ENCODE measurements at regions not wholly inside any gene's neighbourhood (a gene's known extent, or its start where the extent isn't known, plus 50 kb on each side); places are given as distances from the start of the nearest gene placed in this dataset.

GRCh38 chr7:17184805-17185689 is 113.4 kb upstream of the AHR start:
- DNase-seq = no peak

DNA sequence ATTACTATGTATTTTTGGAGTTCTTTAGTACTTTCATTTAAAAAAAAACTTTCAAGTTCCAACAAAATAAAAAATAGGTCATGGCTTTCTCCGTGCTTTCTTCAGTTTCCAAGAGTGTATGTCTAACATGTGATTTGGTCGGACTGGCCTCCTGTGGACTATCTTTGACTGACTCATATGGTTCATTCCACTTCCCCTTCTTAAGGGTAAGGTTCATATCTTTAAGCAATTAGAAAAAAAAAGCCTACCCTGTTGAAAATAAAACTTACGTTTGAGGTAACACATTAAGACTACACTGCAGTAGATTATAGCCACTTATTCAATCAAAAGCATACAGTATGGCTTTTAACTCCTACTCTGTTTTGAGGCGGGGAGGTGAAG is 112.8 kb upstream of the AHR start:
- DNase-seq = no peak

- DNase-seq = no peak
Observed at GRCh38 chr7:17186745-17187530, 111.5 kb upstream of the AHR start.

GRCh38 chr7:17194656-17195055 is 103.8 kb upstream of the AHR start:
- DNase-seq = no peak

DNA sequence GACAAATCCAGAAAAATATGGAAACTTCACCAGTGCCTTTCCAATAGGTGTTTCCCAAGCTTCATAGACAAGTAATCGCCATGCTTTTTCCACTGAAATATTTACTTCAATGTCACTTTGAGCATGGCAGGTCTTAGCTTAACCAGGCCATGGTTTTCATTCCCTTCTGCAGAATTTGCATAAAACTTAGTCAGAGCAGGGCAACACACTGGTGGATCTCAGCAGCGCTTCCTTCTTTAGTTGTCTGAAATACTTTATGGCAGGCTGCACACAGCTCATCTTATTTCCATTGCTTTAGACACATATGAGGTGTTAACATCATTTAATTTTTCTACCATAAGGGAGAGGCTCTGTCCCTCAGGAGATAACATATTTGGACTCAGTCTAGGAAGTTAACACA is 102.9 kb upstream of the AHR start:
- DNase-seq = no peak

- no peak for DNase-seq
Observed at GRCh38 chr7:17205910-17206309, 92.5 kb upstream of the AHR start.

- no peak for DNase-seq
Observed at GRCh38 chr7:17206349-17206905, 92.0 kb upstream of the AHR start.

DNA sequence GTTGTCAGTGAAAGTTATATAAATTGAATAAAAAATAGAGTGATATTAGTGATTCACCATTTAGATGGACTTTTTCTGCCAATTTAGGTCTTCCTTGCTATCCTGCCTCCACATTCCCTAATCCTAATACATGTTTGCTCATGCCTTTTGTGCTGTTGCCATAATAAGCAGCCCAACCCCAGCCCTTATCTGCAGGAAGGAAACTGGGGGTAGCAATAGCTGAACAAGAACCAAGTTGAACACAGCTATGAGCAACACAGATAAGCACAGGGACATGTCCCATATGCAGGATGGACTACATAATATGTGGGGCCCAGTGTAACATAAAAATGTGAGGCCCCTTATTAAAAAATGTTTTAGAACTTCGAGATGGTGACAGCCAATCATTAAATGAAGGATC is 91.2 kb upstream of the AHR start:
- no peak for DNase-seq

DNA sequence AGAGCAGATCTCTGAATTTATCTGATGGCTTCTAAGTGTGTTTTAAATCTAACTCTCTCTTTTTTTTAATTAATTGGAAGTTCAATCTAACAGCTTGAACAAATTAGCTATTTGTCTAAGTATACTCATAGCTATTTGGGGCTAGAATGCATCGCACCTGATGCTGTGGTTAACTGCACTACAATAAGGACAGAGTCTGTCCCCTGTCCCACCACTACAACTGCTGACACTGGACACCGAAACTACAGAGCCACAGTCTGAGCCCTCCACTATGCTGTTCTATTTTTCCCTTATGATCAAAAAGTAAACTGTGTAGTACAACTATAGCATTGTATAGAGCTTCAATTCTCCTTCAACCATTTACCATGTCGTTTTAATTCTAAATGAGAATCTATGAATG is 89.4 kb upstream of the AHR start:
- no peak for DNase-seq

- DNase-seq = no peak
Observed at GRCh38 chr7:17211307-17211836, 87.1 kb upstream of the AHR start.

DNA sequence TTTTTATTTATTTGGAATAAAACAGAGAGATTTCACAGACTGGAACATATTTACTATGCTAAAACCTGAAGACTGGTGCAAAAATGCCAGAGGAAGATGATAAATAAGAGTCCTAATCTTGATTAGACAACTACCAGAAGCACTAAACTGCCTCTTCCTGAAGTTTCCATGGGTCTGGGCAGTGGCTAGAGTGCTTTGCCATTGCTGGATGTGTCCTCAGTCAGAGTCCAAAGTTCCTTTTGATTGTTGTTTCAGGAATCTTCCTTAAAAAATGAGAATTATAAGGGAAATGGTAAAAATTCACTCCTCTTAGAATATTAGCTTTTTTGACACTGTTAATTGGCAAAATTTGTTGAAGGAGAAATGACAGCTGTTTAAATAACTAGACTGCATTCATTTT is 86.3 kb upstream of the AHR start:
- no peak for DNase-seq

DNA sequence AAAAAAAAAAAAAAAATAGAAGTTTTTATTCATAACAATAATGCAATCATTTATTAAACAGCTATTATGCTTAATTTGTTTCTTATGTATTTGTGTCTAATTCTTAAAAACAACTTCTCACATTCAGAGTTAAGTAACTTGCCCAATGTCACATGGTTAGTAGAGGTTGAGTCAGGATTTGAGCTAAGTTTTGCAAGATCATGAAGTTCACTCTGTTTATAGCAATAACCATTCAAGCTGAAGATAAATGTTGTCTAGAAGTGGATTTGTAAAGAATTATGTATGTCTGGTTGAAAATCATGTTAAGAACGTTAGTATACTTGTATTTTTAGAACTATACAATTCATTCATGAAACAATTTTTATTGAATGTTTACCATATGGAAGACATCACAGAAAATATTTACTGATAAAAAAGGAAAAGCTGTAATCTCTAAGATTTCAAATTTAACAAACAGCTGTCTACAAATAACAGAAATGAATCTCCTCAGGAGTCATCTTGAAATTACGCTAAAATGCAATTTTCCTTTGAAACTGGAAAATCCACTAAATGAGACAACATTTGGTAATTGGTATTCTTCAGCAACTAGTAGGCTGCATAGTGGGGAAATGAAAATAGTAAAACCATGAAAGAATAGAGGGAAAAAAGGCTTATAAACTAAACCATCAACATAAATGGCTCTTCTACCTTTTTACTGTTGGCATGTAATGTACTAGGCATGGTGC is 70.5 kb upstream of the AHR start:
- no peak for DNase-seq

DNA sequence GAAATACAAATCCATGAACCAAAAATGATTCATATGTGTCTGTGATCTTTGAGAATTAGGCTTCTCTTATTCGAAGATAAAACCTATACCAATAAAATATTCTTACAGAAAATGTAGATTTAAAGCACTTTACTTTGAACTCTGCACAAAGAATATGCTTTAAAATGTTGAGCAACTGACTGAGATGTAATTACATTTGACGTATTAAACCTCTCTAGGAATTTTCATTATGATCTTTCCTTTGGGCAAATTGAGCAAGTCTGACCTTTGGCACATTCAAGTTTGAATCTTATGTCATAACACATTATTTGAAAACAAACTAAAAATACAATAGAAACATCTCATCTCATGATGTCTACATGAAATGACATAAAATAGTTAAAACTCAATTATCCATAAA is 69.2 kb upstream of the AHR start:
- no peak for DNase-seq

DNA sequence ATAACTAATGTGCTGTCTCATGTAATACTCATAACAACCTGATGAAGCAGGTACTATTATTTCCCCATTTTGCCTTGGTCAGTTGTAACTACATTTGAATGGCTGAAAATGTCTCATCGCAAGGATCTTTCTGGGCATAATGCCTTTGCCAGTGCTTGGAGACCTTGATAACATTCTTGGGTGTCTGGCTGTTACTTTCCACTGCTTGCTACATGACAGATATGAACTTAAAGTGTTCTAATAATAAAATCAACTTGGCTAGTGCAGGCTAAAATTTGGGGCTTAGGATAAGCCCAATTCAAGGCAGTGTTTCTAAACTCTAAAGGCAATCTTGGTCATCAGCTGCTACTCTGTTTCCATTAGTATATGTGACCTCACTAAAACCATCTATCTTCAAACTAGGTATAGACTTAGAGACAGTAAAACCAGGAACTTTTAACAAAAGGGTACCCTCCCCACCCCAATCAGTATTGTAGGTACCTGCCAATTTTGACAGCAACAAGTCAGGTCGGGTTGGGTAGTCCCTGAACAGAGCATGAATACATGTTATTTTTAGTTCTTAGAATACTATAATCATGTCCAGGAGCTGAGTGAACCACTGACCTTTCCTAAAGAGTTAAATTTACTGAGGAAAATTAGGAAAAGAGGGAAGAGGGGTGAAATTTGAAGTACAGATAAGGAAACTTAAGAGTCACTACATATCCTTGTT is 68.2 kb upstream of the AHR start:
- no peak for DNase-seq

DNA sequence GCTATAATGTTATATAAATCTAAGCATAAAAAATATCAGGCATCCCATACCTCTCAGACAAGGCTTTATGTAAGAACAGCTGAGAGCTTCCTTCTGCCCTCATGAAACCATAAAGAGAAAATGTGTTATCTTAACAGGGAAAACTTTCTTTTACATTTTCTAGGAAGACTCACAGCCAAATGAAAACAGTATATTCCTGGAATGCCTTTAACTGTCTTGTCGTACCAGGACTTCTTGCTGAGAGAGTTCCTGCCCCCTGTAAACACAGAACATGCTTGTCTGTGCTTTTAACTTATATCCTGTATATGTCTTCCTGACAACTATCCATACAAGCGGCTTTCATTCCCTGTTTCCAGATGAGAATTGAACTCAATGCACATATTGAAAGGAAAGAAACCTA is 64.8 kb upstream of the AHR start:
- no peak for DNase-seq

DNA sequence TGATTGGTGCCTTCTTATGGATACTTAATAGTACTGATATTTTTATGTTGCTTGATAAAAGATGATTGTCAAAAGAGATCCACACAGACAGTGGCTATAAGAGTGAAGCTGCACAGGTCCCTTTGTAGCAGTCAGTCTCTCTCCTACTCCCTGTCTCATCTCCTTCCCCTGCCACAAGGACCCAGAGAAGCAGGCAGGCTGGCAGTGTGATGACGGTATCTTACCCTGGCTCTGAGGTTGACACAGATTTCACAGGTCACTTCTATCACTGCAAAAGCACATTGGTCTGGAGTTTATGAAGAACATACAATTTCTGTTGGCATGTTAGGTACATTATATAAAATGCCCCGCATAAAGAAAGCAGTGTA is 64.4 kb upstream of the AHR start:
- no peak for DNase-seq

DNA sequence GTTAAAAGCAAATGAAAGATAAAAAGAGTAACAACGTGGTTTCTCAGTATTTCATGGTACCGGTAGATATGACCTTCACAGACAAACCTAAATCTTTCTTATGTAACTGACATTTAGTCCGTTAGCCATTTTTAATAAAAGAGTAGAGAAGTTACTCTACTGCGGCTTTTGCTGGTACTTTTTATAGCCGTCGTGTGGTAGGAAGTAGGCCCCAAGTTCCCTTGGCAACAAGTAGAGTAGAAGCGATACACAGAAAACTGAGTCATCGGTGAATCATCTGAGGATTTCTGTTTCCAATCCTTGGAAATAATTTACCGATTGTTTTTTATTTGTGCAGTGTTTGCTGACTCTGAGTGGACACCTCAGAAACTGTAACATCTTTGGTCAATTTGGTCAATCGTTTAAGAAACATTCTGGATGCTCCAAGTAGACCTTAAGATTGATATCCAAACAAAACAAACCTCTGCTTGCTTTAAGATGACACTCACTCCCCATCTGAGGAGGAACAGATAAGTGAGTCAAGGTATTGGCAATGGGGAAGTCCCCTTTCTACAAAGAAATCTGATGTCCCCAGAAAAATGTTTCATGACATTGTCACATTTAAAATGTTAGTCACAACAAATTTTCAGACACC is 63.9 kb upstream of the AHR start:
- DNase-seq = no peak

DNA sequence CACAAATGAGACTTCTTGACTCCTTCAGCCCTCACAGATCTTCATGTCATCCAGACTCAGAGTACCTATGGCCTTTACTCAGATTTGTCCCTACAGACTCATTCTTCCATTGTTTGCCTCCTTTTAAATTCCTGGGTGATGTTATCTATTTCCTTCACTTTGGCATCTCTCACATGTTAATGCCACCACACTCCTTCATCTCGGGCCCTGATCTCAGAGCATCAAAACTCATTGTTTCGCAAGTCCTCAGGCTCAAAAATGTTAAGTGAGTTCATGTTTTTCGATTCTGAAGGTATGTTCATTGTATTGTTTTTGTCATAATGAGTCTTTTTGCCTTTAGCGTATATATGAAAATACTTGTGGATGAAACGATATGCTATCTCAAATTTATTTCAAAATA is 62.3 kb upstream of the AHR start:
- no peak for DNase-seq

DNA sequence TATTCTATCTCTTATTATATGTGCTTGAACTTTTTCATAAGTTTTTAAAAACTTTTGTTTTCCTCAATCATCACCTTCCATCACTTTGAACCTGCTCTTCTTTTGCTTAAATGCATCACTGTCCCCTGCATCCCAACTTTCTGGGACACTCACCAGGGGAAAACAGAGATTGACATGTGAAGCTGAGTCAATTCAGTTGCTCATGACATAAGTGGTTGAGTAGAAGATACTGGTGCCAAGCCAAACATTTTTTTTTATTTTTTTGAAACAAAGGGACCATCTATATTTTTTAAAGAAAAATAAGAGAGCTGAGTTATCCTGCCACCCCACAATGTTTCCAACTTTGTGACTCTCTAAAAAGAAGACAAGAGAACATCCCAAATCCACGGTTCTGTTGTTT is 61.8 kb upstream of the AHR start:
- DNase-seq = no peak

GRCh38 chr7:17239046-17239445 is 59.4 kb upstream of the AHR start:
- DNase-seq = no peak

DNA sequence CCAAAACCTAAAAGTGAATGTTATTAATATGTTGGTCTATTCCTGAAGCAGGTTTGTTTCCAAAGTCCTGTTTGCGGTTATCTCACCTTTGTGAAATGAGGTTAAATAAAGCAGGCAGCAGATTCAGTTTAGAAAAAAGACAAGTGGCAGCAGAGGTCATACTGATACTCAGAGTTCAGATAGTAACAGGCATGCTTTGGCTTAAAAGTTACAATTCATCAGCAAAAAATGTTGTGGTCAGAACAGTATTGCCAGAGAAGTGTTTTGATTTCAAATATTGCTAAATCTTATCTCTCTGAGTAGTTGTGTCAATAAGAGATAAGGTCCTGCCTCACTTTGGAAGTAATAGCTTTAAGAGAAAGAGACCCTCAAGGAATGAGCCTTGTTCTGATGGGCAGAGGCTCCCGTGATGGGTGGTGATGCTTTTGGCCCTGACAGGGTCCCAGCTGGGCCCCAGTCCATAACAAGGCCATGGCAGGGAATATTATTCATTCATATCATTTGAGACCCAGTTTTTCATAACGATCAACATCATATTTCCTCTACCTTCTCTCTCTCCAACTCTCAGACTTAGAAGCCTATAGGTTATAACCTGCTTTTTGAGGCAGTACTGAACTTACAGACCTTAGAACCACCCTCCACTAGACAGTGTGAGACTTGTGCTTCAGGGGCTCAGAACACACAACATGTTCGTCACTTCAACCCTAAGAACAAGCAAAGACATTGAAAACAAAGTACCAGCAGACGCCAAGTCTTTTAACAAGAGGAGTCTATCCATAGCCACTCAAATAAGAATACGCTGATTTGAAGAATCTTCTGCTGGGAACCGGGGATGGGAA is 58.5 kb upstream of the AHR start:
- no peak for DNase-seq

Measured in NCI-H774 (cell line).